HUES48 (cell line): ENCODE measurements at regions not wholly inside any gene's neighbourhood (a gene's known extent, or its start where the extent isn't known, plus 50 kb on each side); places are given as distances from the start of the nearest gene placed in this dataset.

Source experiments
- H3K27ac ChIP-seq: one replicate; pipeline ENCODE4 v1.7.0; 2013; ENCODE audit warnings: low read depth, low read length, inconsistent platforms
- H3K27me3 ChIP-seq: 2 replicates; pipeline ENCODE4 v1.6.1; 2013; ENCODE audit warnings: mild to moderate bottlenecking, low read length; ENCODE audit not compliant: control insufficient read depth, insufficient read depth
- H3K36me3 ChIP-seq: 2 replicates; pipeline ENCODE4 v1.6.1; 2013; ENCODE audit warnings: low read length; ENCODE audit not compliant: control insufficient read depth, insufficient read depth
- H3K4me1 ChIP-seq: 2 replicates; pipeline ENCODE4 v1.6.1; 2013; ENCODE audit warnings: mild to moderate bottlenecking, low read length; ENCODE audit not compliant: control insufficient read depth, insufficient read depth
- H3K4me3 ChIP-seq: 2 replicates; pipeline ENCODE4 v1.5.1; 2013; ENCODE audit warnings: mild to moderate bottlenecking, low read depth, low read length
- H3K9ac ChIP-seq: 2 replicates; pipeline ENCODE4 v1.6.1; 2013; ENCODE audit warnings: mild to moderate bottlenecking, low read depth, low read length, moderate library complexity
- H3K9me3 ChIP-seq: 2 replicates; pipeline ENCODE4 v1.6.1; 2013; ENCODE audit warnings: low read length; ENCODE audit not compliant: control insufficient read depth, insufficient read depth

DNA sequence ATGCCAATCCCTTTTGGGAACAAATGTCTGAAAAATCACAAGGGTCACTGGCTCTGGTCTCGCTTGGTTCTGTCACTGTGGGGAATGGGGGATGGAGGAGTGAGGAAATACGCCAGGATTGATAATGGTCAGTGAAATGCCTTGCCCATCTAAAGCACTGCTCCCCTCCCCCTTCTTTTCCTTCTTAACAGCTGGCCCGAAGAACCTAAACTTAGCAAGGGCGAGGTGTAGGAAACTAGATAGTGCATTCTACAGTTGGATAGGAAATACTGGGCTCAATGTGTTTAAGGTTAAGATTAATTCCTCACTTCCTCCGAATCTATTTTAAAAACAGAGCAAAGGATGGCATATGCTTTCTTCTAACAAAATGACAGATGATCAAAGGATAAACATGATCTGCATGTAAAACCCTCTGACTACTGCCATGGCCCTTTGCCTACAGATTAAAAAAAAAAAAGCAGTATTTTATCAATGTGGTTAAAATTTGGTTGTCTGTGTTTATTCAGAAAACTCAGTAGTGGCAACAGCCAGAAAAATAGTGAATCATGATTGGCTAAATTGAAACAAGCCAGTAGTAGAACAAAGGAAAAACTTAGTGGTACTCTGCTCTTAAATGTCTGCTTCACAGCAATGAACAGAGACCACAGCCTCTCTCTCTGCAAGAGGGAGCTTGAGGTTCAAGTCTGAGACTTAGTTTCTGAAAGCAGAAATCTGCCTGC is 86.1 kb upstream of the VAV3 start:
- peak overlapping the region; percentile 36 for H3K27ac ChIP-seq

GRCh38 chr1:108050158-108050557 is 85.2 kb upstream of the VAV3 start:
- Histone ChIP-seq H3K27me3 (no peaks in the 10 kb centered on the region), H3K4me3 (no peak overlapping the region), H3K27ac (no peak overlapping the region), H3K36me3 (no peaks in the 10 kb centered on the region), H3K4me1 (peaks cover 36% of the 10 kb centered on the region), H3K9ac (no peak overlapping the region), H3K9me3 (no peaks in the 10 kb centered on the region)

More for the DNA sequence above, 86.1 kb upstream of the VAV3 start:
- Histone ChIP-seq H3K9me3 (no peaks in the 10 kb centered on the region), H3K36me3 (no peaks in the 10 kb centered on the region), H3K4me3 (no peak overlapping the region), H3K4me1 (peaks cover 36% of the 10 kb centered on the region), H3K9ac (no peak overlapping the region), H3K27me3 (no peaks in the 10 kb centered on the region)

GRCh38 chr1:108049178-108049819 is 84.3 kb upstream of the VAV3 start:
- Histone ChIP-seq H3K36me3 (no peaks in the 10 kb centered on the region), H3K4me3 (no peak overlapping the region), H3K4me1 (peaks cover 36% of the 10 kb centered on the region), H3K27ac (no peak overlapping the region), H3K9me3 (no peaks in the 10 kb centered on the region), H3K27me3 (no peaks in the 10 kb centered on the region), H3K9ac (no peak overlapping the region)

GRCh38 chr1:108048301-108049177 is 83.6 kb upstream of the VAV3 start:
- Histone ChIP-seq H3K27me3 (no peaks in the 10 kb centered on the region), H3K4me1 (peaks cover 32% of the 10 kb centered on the region), H3K27ac (no peak overlapping the region), H3K4me3 (no peak overlapping the region), H3K36me3 (no peaks in the 10 kb centered on the region), H3K9me3 (no peaks in the 10 kb centered on the region), H3K9ac (no peak overlapping the region)

- H3K27ac ChIP-seq, result no peak overlapping the region
- H3K9me3 ChIP-seq, result no peaks in the 10 kb centered on the region
- no peaks in the 10 kb centered on the region for H3K36me3 ChIP-seq
- no peak overlapping the region for H3K4me3 ChIP-seq
- H3K4me1 ChIP-seq, result peaks cover 19% of the 10 kb centered on the region
- H3K27me3 ChIP-seq, result no peaks in the 10 kb centered on the region
- H3K9ac ChIP-seq, result no peak overlapping the region
These were observed 82.1 kb upstream of the VAV3 start for GRCh38 chr1:108047085-108047484.

DNA sequence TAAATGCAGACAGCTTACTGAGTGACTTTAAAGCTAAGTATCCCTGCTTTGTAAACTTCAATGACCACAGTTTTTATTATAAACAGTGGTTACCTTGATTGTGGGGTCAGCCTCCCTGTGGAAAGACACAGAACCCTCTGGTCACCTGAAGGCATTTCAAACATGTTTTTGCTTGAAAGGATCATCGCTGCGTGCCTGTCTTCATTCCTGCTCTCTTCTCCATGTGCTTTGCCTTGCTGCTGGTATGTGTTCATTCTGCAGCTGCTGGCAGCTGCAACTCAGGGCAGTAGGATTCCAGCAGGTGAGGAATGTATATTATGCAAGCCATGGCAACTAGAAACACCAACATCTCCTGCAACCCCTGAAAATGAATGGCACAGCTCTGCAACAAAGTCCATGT is 81.0 kb upstream of the VAV3 start:
- Histone ChIP-seq H3K27ac (no peak overlapping the region), H3K9me3 (no peaks in the 10 kb centered on the region), H3K36me3 (no peaks in the 10 kb centered on the region), H3K9ac (no peak overlapping the region), H3K27me3 (no peaks in the 10 kb centered on the region), H3K4me1 (peaks cover 8% of the 10 kb centered on the region), H3K4me3 (no peak overlapping the region)

DNA sequence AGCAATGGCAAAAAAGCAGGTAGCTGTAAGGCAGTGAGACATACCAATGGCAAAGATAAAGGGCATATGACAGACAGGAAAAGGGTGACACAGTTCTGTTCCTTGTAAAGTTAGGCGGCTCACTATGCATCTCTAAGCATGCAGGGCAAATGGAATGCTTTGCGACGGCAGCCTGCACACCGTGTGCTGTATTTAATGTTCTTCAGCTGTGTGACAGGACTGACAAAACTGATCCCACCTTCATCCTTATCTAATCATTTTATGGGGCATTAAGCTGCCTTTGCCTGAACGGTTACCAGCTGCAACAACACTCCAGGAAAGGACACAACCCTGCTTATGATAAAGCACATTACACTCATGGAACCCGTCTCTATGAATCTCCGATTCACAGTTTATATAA is 80.5 kb upstream of the VAV3 start:
- Histone ChIP-seq H3K9ac (no peak overlapping the region), H3K4me3 (no peak overlapping the region), H3K27ac (no peak overlapping the region), H3K9me3 (no peaks in the 10 kb centered on the region), H3K36me3 (no peaks in the 10 kb centered on the region), H3K4me1 (peaks cover 2% of the 10 kb centered on the region), H3K27me3 (no peaks in the 10 kb centered on the region)

DNA sequence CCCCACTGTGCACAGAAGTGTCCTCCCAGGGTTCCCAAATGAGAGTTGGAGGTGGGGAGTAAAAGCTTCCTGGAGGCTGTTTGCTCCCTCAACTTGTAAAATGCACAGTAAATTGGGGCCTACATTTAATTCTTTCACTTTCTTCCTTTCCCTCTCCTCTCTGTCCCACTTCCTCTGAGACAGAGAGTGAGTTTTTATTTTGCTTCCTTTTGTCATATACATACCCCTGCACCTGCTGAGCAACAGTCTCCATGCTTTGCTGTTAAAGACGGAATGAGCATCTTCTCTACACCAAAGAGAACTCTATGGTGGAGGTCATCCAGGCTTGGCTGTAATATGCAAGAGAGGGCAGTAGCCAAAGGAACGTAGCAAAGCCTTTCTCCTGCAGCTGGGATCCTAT is 79.3 kb upstream of the VAV3 start:
- no peak overlapping the region for H3K4me3 ChIP-seq
- H3K9me3 ChIP-seq, result no peaks in the 10 kb centered on the region
- H3K27me3 ChIP-seq, result no peaks in the 10 kb centered on the region
- no peaks in the 10 kb centered on the region for H3K4me1 ChIP-seq
- H3K27ac ChIP-seq, result no peak overlapping the region
- H3K9ac ChIP-seq, result no peak overlapping the region
- no peaks in the 10 kb centered on the region for H3K36me3 ChIP-seq

DNA sequence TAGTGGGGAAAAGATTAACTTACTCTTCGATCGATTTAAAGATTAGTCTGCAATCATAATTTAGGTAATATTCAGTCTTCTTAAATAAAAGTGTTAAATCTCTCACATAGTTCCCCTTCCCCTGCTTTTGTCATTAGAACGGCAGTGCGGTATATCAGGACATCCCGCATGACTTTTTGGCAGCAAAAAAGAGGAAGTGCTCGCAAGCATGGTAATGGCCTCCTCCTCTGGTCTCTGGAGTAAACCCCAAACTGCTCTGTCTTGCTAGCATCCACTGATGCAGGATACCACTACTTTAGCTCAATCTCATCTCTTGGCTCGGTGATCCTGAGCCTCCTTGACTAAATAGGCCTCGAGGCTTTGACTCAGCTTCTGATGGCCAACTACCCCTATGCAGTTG is 78.7 kb upstream of the VAV3 start:
- Histone ChIP-seq H3K4me3 (no peak overlapping the region), H3K27me3 (no peaks in the 10 kb centered on the region), H3K27ac (no peak overlapping the region), H3K9ac (no peak overlapping the region), H3K4me1 (no peaks in the 10 kb centered on the region), H3K9me3 (no peaks in the 10 kb centered on the region), H3K36me3 (no peaks in the 10 kb centered on the region)

- Histone ChIP-seq H3K27ac (no peak overlapping the region), H3K27me3 (no peaks in the 10 kb centered on the region), H3K9ac (no peak overlapping the region), H3K36me3 (no peaks in the 10 kb centered on the region), H3K9me3 (no peaks in the 10 kb centered on the region), H3K4me3 (no peak overlapping the region), H3K4me1 (no peaks in the 10 kb centered on the region)
These were observed 77.6 kb upstream of the VAV3 start for GRCh38 chr1:108042610-108043009.
